Esophagus squamous epithelium (tissue), 5 donors: ENCODE measurements at regions not wholly inside any gene's neighbourhood (a gene's known extent, or its start where the extent isn't known, plus 50 kb on each side); places are given as distances from the start of the nearest gene placed in this dataset.

Experiments
- DNase-seq: peaks from one replicate; lab custom pipeline; 2025; lab: John Stamatoyannopoulos, UW
- H3K27ac ChIP-seq, 4 donors: fragments of 200-600 bp; sonication (generic); one replicate each; pipeline ENCODE4 v1.5.1; 2016 to 2019; ENCODE audit warnings: mild to moderate bottlenecking in 1 of 4
- H3K27me3 ChIP-seq, 4 donors: fragments of 200-600 bp; sonication (generic); 1 replicate in 3 of 4; 2 replicates in 1 of 4; pipeline versions ENCODE4 v1.5.1 to v1.6.0; 2017 to 2021; ENCODE audit warnings: antibody characterized with exemption in 1 of 4
- H3K36me3 ChIP-seq, 3 donors: fragments of 200-600 bp; sonication (generic); one replicate each; pipeline ENCODE4 v1.5.1; 2016 to 2019
- H3K4me1 ChIP-seq, 3 donors: fragments of 200-600 bp; sonication (generic); one replicate each; pipeline ENCODE4 v1.5.1; 2017 to 2019
- H3K4me3 ChIP-seq, 4 donors: fragments of 200-600 bp; sonication (generic); 1 replicate in 3 of 4; 2 replicates in 1 of 4; pipeline ENCODE4 v1.5.1; 2016 to 2019; ENCODE audit warnings: mild to moderate bottlenecking in 2 of 4, moderate library complexity in 1 of 4
- H3K9me3 ChIP-seq, 3 donors: fragments of 200-600 bp; sonication (generic); one replicate each; pipeline ENCODE4 v1.5.1; 2016 to 2019
- POLR2A ChIP-seq, 4 donors: fragments of 450-650 bp; IDR thresholded peaks; one replicate each; pipeline ENCODE4 v1.6.1; 2017; ENCODE audit warnings: antibody characterized with exemption in 4 of 4, mild to moderate bottlenecking in 4 of 4, moderate library complexity in 3 of 4
- WGBS, 2 donors: methylation state at CpG; one replicate each; pipeline ENCODE4 v1.1.5; 2018; 5-methylcytosine and 5-hydroxymethylcytosine counted together
- intact Hi-C: fragments of 100-400 bp; cut with DNase I; formaldehyde crosslinking; loops from one replicate; pipeline ENCODE4 v1.15.0; 2022
- TF ChIP-seq, protein P1 (sequence below), 6 experiments: fragments of 450-650 bp in 4 of 6; fragments of 200-600 bp in 2 of 6; sonication (generic) in 2 of 6; IDR thresholded peaks; one replicate each; pipeline ENCODE4 v1.5.1; 2016 to 2019; ENCODE audit warnings: antibody characterized with exemption in 6 of 6, mild to moderate bottlenecking in 4 of 6, moderate library complexity in 4 of 6
- donor health status: DM: yes; HTN: yes; CAD: no.

DNA sequence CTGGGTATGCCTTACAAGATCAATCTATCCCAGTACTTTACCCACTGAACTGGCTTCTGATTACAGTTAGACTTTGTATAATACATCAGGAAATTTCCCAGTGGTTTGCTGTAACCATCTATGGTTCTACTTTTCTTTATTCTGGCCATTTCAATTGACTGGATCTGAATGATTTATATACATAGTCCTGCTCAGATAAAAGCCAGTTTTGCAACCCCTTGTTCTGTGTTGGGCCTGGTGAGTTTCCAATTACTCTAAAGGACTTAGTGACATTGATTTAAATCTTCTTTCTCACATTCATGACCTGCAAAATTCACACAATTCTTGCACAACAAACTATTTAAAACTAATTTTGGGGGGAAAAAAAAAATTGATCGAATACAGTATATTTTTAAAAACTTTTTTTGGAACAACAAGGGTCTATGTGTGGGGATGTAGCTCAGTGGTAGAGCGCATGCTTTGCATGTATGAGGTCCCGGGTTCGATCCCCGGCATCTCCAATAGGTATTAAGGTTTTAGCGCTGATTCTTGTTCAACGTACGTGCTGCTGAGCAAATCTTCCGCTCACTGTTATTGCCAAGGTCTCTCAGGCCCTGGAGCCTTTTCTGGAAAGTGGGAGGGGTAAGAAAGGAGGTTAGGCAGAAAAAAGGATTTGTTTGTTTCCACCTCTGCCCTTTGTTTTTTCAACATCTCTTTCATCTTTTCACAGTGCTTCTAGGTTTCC is 117.5 kb downstream of the GPX5 start:
- no peak for DNase-seq
- H3K27me3 ChIP-seq: peaks cover 0 to 39% (median 5%) of the 10 kb centered on the region in 4 donors
- no peak overlapping the region for H3K4me3 ChIP-seq
- WGBS, 2 donors: 10 to 18% methylated on average over 9 of the region's 9 CpGs
- intact Hi-C loops: no loop called here
- peaks cover 0 to 3% (median 0%) of the 10 kb centered on the region in 3 donors for H3K4me1 ChIP-seq
- H3K9me3 ChIP-seq: no peaks in the 10 kb centered on the region
- no peak overlapping the region for H3K27ac ChIP-seq
- no peaks in the 10 kb centered on the region for H3K36me3 ChIP-seq
- no peak for TF ChIP-seq POLR2A (IDR thresholded peaks at IDR 0.05)
- TF ChIP-seq, protein P1, sequence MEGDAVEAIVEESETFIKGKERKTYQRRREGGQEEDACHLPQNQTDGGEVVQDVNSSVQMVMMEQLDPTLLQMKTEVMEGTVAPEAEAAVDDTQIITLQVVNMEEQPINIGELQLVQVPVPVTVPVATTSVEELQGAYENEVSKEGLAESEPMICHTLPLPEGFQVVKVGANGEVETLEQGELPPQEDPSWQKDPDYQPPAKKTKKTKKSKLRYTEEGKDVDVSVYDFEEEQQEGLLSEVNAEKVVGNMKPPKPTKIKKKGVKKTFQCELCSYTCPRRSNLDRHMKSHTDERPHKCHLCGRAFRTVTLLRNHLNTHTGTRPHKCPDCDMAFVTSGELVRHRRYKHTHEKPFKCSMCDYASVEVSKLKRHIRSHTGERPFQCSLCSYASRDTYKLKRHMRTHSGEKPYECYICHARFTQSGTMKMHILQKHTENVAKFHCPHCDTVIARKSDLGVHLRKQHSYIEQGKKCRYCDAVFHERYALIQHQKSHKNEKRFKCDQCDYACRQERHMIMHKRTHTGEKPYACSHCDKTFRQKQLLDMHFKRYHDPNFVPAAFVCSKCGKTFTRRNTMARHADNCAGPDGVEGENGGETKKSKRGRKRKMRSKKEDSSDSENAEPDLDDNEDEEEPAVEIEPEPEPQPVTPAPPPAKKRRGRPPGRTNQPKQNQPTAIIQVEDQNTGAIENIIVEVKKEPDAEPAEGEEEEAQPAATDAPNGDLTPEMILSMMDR (IDR thresholded peaks at IDR 0.05): no peak

- WGBS, 2 donors: 54 to 65% methylated on average over 1 of the region's 1 CpG
- H3K36me3 ChIP-seq: no peaks in the 10 kb centered on the region
- intact Hi-C loops: no loop called here
- no peak for DNase-seq
- peaks cover 0 to 58% (median 5%) of the 10 kb centered on the region in 4 donors for H3K27me3 ChIP-seq
- H3K9me3 ChIP-seq: no peaks in the 10 kb centered on the region
- H3K4me3 ChIP-seq: no peak overlapping the region
- peaks cover 0 to 15% (median 4%) of the 10 kb centered on the region in 3 donors for H3K4me1 ChIP-seq
- H3K27ac ChIP-seq: no peak overlapping the region
- TF ChIP-seq, protein P1 (IDR thresholded peaks at IDR 0.05): no peak
- no peak for TF ChIP-seq POLR2A (IDR thresholded peaks at IDR 0.05)
Observed at GRCh38 chr6:28646650-28647049, 121.0 kb downstream of the GPX5 start.

DNA sequence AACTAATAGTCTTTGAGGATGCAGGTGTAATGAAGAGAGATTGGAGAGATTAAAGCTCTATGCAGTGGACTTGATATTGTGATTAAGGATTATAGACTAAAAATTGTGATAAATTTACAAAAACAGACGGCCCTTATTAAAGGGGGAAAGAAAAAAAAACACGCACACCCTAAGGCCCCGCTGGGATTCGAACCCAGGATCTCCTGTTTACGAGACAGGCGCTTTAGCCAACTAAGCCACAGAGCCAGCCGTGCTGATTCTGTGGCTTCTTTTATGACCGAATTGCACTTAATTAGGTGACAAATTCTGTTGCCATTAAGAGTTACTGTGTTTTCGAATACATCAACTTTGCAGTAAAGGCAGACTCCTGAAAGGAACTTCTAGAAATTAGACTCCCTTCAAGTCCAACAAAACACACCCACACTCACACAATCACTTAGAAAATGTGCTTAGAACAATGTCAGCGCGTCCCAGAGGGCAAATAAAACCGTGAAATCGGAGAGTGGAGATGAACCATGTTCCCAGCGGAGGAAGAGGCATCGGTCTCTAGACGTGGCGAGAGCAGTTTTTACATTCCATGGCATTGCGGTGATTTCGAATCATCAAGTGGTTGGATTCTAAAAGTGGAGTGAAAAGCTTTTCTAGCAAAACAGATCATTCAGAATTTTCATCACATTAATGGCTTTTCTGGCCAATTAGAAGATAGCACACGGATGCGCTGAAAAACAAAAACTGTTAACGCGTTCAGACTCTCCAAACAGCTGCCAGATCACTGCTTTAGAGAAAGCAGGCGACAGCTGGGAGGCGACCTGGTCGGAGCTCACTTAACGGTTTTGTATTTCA is 122.6 kb downstream of the GPX5 start:
- 3% methylated on average over 27 of the region's 27 CpGs for WGBS, 2 donors
- Histone ChIP-seq H3K4me1 (peaks cover 0 to 15% (median 4%) of the 10 kb centered on the region in 3 donors), H3K27me3 (peaks cover 0 to 62% (median 5%) of the 10 kb centered on the region in 4 donors), H3K4me3 (peak overlapping the region; percentile 11 to 46 (median 28)), H3K27ac (no peak overlapping the region), H3K9me3 (no peaks in the 10 kb centered on the region), H3K36me3 (no peaks in the 10 kb centered on the region)
- TF ChIP-seq POLR2A (IDR thresholded peaks at IDR 0.05): no peak
- TF ChIP-seq, protein P1 (IDR thresholded peaks at IDR 0.05): no peak
- DNase-seq: no peak
- intact Hi-C loops: no loop called here

- Histone ChIP-seq H3K27me3 (peaks cover 0 to 63% (median 5%) of the 10 kb centered on the region in 4 donors), H3K4me3 (peak overlapping the region; percentile 11 to 46 (median 28)), H3K27ac (no peak overlapping the region), H3K36me3 (no peaks in the 10 kb centered on the region), H3K9me3 (no peaks in the 10 kb centered on the region), H3K4me1 (peaks cover 0 to 15% (median 4%) of the 10 kb centered on the region in 3 donors)
- 6 to 9% methylated on average over 10 of the region's 10 CpGs for WGBS, 2 donors
- intact Hi-C loops: no loop called here
- no peak for DNase-seq
- TF ChIP-seq POLR2A (IDR thresholded peaks at IDR 0.05): no peak
Observed at GRCh38 chr6:28648878-28649375, 123.2 kb downstream of the GPX5 start.

DNA sequence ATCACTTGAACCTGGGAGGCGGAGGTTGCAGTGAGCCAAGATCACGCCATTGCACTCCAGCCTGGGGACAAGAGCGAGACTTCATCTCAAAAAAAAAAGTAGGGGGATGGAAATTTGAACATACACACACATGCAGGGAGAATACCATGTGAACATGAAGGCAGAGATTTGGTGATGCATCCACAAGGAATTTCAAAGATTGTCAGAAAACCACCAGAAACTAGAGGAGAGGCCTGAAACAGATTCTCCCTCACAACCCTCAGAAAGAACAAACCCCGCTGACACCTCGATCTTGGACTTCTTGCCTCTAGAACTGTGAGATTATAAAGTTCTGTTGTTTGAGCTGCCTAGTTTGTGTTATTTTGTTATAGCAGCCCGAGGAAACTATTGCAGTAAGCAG is 125.5 kb downstream of the GPX5 start:
- Histone ChIP-seq H3K36me3 (no peaks in the 10 kb centered on the region), H3K27ac (no peak overlapping the region), H3K9me3 (no peaks in the 10 kb centered on the region), H3K4me3 (no peak overlapping the region), H3K27me3 (peaks cover 0 to 73% (median 5%) of the 10 kb centered on the region in 4 donors), H3K4me1 (peaks cover 0 to 15% (median 4%) of the 10 kb centered on the region in 3 donors)
- no peak for TF ChIP-seq POLR2A (IDR thresholded peaks at IDR 0.05)
- TF ChIP-seq, protein P1 (IDR thresholded peaks at IDR 0.05): no peak
- no peak for DNase-seq
- intact Hi-C loops: no loop called here
- 78% methylated on average over 6 of the region's 6 CpGs for WGBS, 2 donors
